DOHH2 (cell line): ENCODE measurements at regions not wholly inside any gene's neighbourhood (a gene's known extent, or its start where the extent isn't known, plus 50 kb on each side); places are given as distances from the start of the nearest gene placed in this dataset.

Experiments
- H3F3A ChIP-seq: fragments of 200-600 bp; sonication (generic), shearing (Covaris generic); 2 replicates; pipeline ENCODE4 v1.6.0; 2016; ENCODE audit warnings: antibody characterized with exemption, mild to moderate bottlenecking; ENCODE audit not compliant: control insufficient read depth, insufficient read depth
- H3K27ac ChIP-seq: fragments of 200-600 bp; sonication (generic); 2 replicates; pipeline ENCODE4 v1.5.1; 2014; ENCODE audit warnings: low read depth, mild to moderate bottlenecking, low read length, moderate library complexity
- H3K27me3 ChIP-seq: fragments of 200-600 bp; sonication (generic); 2 replicates; pipeline ENCODE4 v1.6.1; 2014; ENCODE audit warnings: mild to moderate bottlenecking, low read length, mixed read lengths; ENCODE audit not compliant: control insufficient read depth
- H3K36me3 ChIP-seq: fragments of 200-600 bp; sonication (generic); 2 replicates; pipeline ENCODE4 v1.6.1; 2014; ENCODE audit warnings: mild to moderate bottlenecking, low read length, moderate library complexity, mixed read lengths; ENCODE audit not compliant: control insufficient read depth
- H3K4me1 ChIP-seq: fragments of 200-600 bp; sonication (generic); 2 replicates; pipeline ENCODE4 v1.6.1; 2014; ENCODE audit warnings: mild to moderate bottlenecking, low read length, mixed read lengths; ENCODE audit not compliant: control insufficient read depth
- H3K4me2 ChIP-seq: fragments of 200-600 bp; sonication (generic); 2 replicates; pipeline ENCODE4 v1.6.0; 2014; ENCODE audit warnings: mild to moderate bottlenecking, low read length, moderate library complexity
- H3K4me3 ChIP-seq: fragments of 200-600 bp; sonication (generic); 2 replicates; pipeline ENCODE4 v1.5.1; 2014; ENCODE audit warnings: mild to moderate bottlenecking, low read length, mixed read lengths
- H3K79me2 ChIP-seq: fragments of 200-600 bp; sonication (generic); 2 replicates; pipeline ENCODE4 v1.6.1; 2014; ENCODE audit warnings: mild to moderate bottlenecking, low read length, mixed read lengths; ENCODE audit not compliant: control insufficient read depth
- H3K9me2 ChIP-seq: fragments of 200-600 bp; sonication (generic); replicated peaks from 2 replicates; pipeline ENCODE4 v1.6.1; 2014; ENCODE audit warnings: mild to moderate bottlenecking, low read length, mixed read lengths; ENCODE audit not compliant: control insufficient read depth
- H3K9me3 ChIP-seq: fragments of 200-600 bp; sonication (generic); 2 replicates; pipeline ENCODE4 v1.6.1; 2014; ENCODE audit warnings: antibody characterized with exemption, low read length, mixed read lengths; ENCODE audit not compliant: control insufficient read depth, insufficient read depth
- H4K20me1 ChIP-seq: fragments of 200-600 bp; sonication (generic); 2 replicates; pipeline ENCODE4 v1.6.0; 2014; ENCODE audit warnings: low read depth, mild to moderate bottlenecking, antibody characterized with exemption, low read length, moderate library complexity; ENCODE audit not compliant: control insufficient read depth, insufficient read depth
- EZH2phosphoT487 ChIP-seq: fragments of 200-600 bp; sonication (generic); IDR thresholded peaks from 2 replicates; pipeline ENCODE4 v1.6.1; 2017; ENCODE audit warnings: borderline replicate concordance, mild to moderate bottlenecking, antibody characterized with exemption, low read length, moderate library complexity, mixed read lengths
- TF ChIP-seq, protein P1 (sequence below): fragments of 200-600 bp; sonication (generic); IDR thresholded peaks from one replicate; pipeline ENCODE4 v1.5.1; 2014; ENCODE audit warnings: antibody characterized with exemption, mild to moderate bottlenecking, low read depth, low read length; ENCODE audit not compliant: poor library complexity, severe bottlenecking

DNA sequence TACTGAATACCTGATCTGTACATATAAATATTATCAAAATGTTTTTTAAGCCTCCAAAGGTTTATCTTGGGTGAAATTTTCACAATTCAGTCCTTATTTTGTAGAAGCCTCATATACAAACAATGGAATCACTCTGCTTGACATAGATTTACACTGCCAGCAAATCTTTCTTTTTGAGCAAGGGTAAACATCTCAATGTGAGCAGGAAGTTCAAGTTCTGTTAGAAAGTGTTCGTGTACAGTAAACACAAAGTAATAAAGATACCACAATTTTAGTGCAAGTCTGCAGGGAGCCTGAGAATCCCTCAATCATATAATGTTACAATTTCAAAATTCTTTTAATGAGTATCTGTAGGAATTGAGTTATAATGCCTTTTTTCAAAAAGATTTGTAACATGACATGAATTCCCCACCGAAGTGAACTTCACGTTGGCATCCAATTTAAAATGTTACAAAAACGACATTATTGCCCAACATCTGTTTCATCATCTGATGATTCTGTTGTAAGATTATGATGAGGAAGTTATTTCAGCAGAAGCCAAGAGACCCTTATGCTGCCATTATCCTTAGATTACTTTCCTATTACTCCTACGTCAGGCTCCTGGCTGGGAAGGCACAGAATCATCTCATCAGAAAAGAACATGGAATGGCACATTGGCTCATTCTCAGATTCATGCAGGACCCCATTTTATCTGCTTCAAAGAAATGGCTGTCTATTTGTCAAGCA is 283.9 kb upstream of the ACVR2A start:
- H4K20me1 ChIP-seq = no peaks in the 10 kb centered on the region
- no peak overlapping the region for H3K27ac ChIP-seq
- no peaks in the 10 kb centered on the region for H3K79me2 ChIP-seq
- H3F3A ChIP-seq = no peaks in the 10 kb centered on the region
- H3K27me3 ChIP-seq = no peaks in the 10 kb centered on the region
- H3K9me2 ChIP-seq = no peaks in the 10 kb centered on the region
- no peak for TF ChIP-seq EZH2phosphoT487
- TF ChIP-seq, protein P1, sequence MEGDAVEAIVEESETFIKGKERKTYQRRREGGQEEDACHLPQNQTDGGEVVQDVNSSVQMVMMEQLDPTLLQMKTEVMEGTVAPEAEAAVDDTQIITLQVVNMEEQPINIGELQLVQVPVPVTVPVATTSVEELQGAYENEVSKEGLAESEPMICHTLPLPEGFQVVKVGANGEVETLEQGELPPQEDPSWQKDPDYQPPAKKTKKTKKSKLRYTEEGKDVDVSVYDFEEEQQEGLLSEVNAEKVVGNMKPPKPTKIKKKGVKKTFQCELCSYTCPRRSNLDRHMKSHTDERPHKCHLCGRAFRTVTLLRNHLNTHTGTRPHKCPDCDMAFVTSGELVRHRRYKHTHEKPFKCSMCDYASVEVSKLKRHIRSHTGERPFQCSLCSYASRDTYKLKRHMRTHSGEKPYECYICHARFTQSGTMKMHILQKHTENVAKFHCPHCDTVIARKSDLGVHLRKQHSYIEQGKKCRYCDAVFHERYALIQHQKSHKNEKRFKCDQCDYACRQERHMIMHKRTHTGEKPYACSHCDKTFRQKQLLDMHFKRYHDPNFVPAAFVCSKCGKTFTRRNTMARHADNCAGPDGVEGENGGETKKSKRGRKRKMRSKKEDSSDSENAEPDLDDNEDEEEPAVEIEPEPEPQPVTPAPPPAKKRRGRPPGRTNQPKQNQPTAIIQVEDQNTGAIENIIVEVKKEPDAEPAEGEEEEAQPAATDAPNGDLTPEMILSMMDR = no peak
- no peaks in the 10 kb centered on the region for H3K9me3 ChIP-seq
- H3K4me2 ChIP-seq = no peak overlapping the region
- H3K4me3 ChIP-seq = no peak overlapping the region
- no peaks in the 10 kb centered on the region for H3K4me1 ChIP-seq
- H3K36me3 ChIP-seq = no peaks in the 10 kb centered on the region

GRCh38 chr2:147559070-147559725 is 285.6 kb upstream of the ACVR2A start:
- TF ChIP-seq EZH2phosphoT487 = no peak
- TF ChIP-seq, protein P1 = no peak
- H3K4me2 ChIP-seq = no peak overlapping the region
- H3K27me3 ChIP-seq = no peaks in the 10 kb centered on the region
- H3K9me3 ChIP-seq = no peaks in the 10 kb centered on the region
- no peaks in the 10 kb centered on the region for H3K9me2 ChIP-seq
- H3F3A ChIP-seq = no peaks in the 10 kb centered on the region
- H3K79me2 ChIP-seq = no peaks in the 10 kb centered on the region
- no peaks in the 10 kb centered on the region for H3K4me1 ChIP-seq
- H3K27ac ChIP-seq = no peak overlapping the region
- H3K4me3 ChIP-seq = no peak overlapping the region
- no peaks in the 10 kb centered on the region for H4K20me1 ChIP-seq
- H3K36me3 ChIP-seq = no peaks in the 10 kb centered on the region

DNA sequence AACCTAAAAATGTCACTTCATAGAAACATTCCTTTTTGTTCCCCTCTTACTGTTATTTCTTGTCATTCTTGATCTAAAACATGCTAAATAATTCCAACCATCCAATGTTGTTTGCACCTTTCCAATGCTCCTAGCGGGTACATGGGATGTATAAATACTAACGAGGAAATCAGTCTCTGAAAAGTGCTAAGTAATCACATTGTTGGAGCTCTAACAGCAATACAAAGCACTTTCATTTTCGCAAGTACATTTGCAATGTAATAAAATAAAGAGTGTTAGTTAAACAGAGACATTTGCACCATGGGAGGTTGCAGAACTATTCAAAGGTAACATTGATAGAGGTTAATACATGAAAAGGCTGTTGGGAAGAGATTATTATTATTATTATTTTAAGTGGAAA is 286.2 kb upstream of the ACVR2A start:
- Histone ChIP-seq H3K27me3 (no peaks in the 10 kb centered on the region), H3K9me3 (no peaks in the 10 kb centered on the region), H3K4me2 (no peak overlapping the region), H3K36me3 (no peaks in the 10 kb centered on the region), H4K20me1 (no peaks in the 10 kb centered on the region), H3F3A (no peaks in the 10 kb centered on the region), H3K9me2 (no peaks in the 10 kb centered on the region), H3K4me1 (no peaks in the 10 kb centered on the region), H3K4me3 (no peak overlapping the region), H3K27ac (no peak overlapping the region), H3K79me2 (no peaks in the 10 kb centered on the region)
- TF ChIP-seq, protein P1 = no peak
- TF ChIP-seq EZH2phosphoT487 = no peak
